Esophagus squamous epithelium (tissue), 5 donors: ENCODE measurements at regions not wholly inside any gene's neighbourhood (a gene's known extent, or its start where the extent isn't known, plus 50 kb on each side); places are given as distances from the start of the nearest gene placed in this dataset.

Experiments used
- DNase-seq: peaks from one replicate; lab custom pipeline; 2025; lab: John Stamatoyannopoulos, UW
- H3K27ac ChIP-seq, 4 donors: fragments of 200-600 bp; sonication (generic); one replicate each; pipeline ENCODE4 v1.5.1; 2016 to 2019; ENCODE audit warnings: mild to moderate bottlenecking in 1 of 4
- H3K27me3 ChIP-seq, 4 donors: fragments of 200-600 bp; sonication (generic); 1 replicate in 3 of 4; 2 replicates in 1 of 4; pipeline versions ENCODE4 v1.5.1 to v1.6.0; 2017 to 2021; ENCODE audit warnings: antibody characterized with exemption in 1 of 4
- H3K36me3 ChIP-seq, 3 donors: fragments of 200-600 bp; sonication (generic); one replicate each; pipeline ENCODE4 v1.5.1; 2016 to 2019
- H3K4me1 ChIP-seq, 3 donors: fragments of 200-600 bp; sonication (generic); one replicate each; pipeline ENCODE4 v1.5.1; 2017 to 2019
- H3K4me3 ChIP-seq, 4 donors: fragments of 200-600 bp; sonication (generic); 1 replicate in 3 of 4; 2 replicates in 1 of 4; pipeline ENCODE4 v1.5.1; 2016 to 2019; ENCODE audit warnings: mild to moderate bottlenecking in 2 of 4, moderate library complexity in 1 of 4
- H3K9me3 ChIP-seq, 3 donors: fragments of 200-600 bp; sonication (generic); one replicate each; pipeline ENCODE4 v1.5.1; 2016 to 2019
- CTCF ChIP-seq, 6 experiments: fragments of 450-650 bp in 4 of 6; fragments of 200-600 bp in 2 of 6; sonication (generic) in 2 of 6; IDR thresholded peaks; one replicate each; pipeline ENCODE4 v1.5.1; 2016 to 2019; ENCODE audit warnings: antibody characterized with exemption in 6 of 6, mild to moderate bottlenecking in 4 of 6, moderate library complexity in 4 of 6
- POLR2A ChIP-seq, 4 donors: fragments of 450-650 bp; IDR thresholded peaks; one replicate each; pipeline ENCODE4 v1.6.1; 2017; ENCODE audit warnings: antibody characterized with exemption in 4 of 4, mild to moderate bottlenecking in 4 of 4, moderate library complexity in 3 of 4
- WGBS, 2 donors: methylation state at CpG; one replicate each; pipeline ENCODE4 v1.1.5; 2018; 5-methylcytosine and 5-hydroxymethylcytosine counted together
- intact Hi-C: fragments of 100-400 bp; cut with DNase I; formaldehyde crosslinking; loops from one replicate; pipeline ENCODE4 v1.15.0; 2022
- donor health status: DM: yes; HTN: yes; CAD: no.

- Histone ChIP-seq H3K27ac (no peak overlapping the region), H3K36me3 (no peaks in the 10 kb centered on the region), H3K9me3 (no peaks in the 10 kb centered on the region), H3K4me3 (no peak overlapping the region), H3K4me1 (no peaks in the 10 kb centered on the region), H3K27me3 (no peaks in the 10 kb centered on the region)
- intact Hi-C loops: no loop called here
- no peak for TF ChIP-seq POLR2A (IDR thresholded peaks at IDR 0.05)
- no peak for TF ChIP-seq CTCF (IDR thresholded peaks at IDR 0.05)
- DNase-seq: no peak
- 86 to 92% methylated on average over 5 of the region's 5 CpGs for WGBS, 2 donors
Observed at GRCh38 chr7:52925332-52925731, 110.1 kb upstream of the POM121L12 start.

- TF ChIP-seq CTCF (IDR thresholded peaks at IDR 0.05) (no peak), POLR2A (IDR thresholded peaks at IDR 0.05) (no peak)
- no peak for DNase-seq
- no peaks in the 10 kb centered on the region for H3K4me1 ChIP-seq
- 23 to 48% methylated on average over 3 of the region's 3 CpGs for WGBS, 2 donors
- H3K27ac ChIP-seq: no peak overlapping the region
- H3K36me3 ChIP-seq: no peaks in the 10 kb centered on the region
- H3K27me3 ChIP-seq: no peaks in the 10 kb centered on the region
- H3K9me3 ChIP-seq: no peaks in the 10 kb centered on the region
- intact Hi-C loops: no loop called here
- no peak overlapping the region for H3K4me3 ChIP-seq
Observed at GRCh38 chr7:52920977-52921376, 114.5 kb upstream of the POM121L12 start.

- no peaks in the 10 kb centered on the region for H3K27me3 ChIP-seq
- WGBS, 2 donors: 70 to 71% methylated on average over 7 of the region's 7 CpGs
Observed at GRCh38 chr7:52917982-52918578, 117.4 kb upstream of the POM121L12 start.

GRCh38 chr7:52911795-52912194, 123.6 kb upstream of the POM121L12 start:
- H3K27me3 ChIP-seq: no peaks in the 10 kb centered on the region
- no peak for DNase-seq
- no peak overlapping the region for H3K4me3 ChIP-seq
- TF ChIP-seq CTCF (IDR thresholded peaks at IDR 0.05) (no peak), POLR2A (IDR thresholded peaks at IDR 0.05) (no peak)
- WGBS, 2 donors: 86 to 87% methylated on average over 7 to 9 of the region's 10 CpGs
- H3K4me1 ChIP-seq: no peaks in the 10 kb centered on the region
- intact Hi-C loops: no loop called here
- no peak overlapping the region for H3K27ac ChIP-seq
- H3K36me3 ChIP-seq: no peaks in the 10 kb centered on the region
- H3K9me3 ChIP-seq: peaks cover 0 to 8% (median 0%) of the 10 kb centered on the region in 3 donors

More at GRCh38 chr7:52917982-52918578, 117.4 kb upstream of the POM121L12 start:
- no peak for DNase-seq
- no peak for TF ChIP-seq CTCF (IDR thresholded peaks at IDR 0.05)
- TF ChIP-seq POLR2A (IDR thresholded peaks at IDR 0.05): no peak
- intact Hi-C loops: no loop called here
- H3K4me1 ChIP-seq: no peaks in the 10 kb centered on the region
- no peak overlapping the region for H3K27ac ChIP-seq
- H3K4me3 ChIP-seq: no peak overlapping the region
- no peaks in the 10 kb centered on the region for H3K36me3 ChIP-seq
- no peaks in the 10 kb centered on the region for H3K9me3 ChIP-seq

- DNase-seq: no peak
- intact Hi-C loops: no loop called here
- Histone ChIP-seq H3K4me1 (no peaks in the 10 kb centered on the region), H3K9me3 (peaks cover 0 to 8% (median 0%) of the 10 kb centered on the region in 3 donors), H3K27me3 (no peaks in the 10 kb centered on the region), H3K27ac (no peak overlapping the region), H3K4me3 (no peak overlapping the region), H3K36me3 (no peaks in the 10 kb centered on the region)
- no peak for TF ChIP-seq CTCF (IDR thresholded peaks at IDR 0.05)
- TF ChIP-seq POLR2A (IDR thresholded peaks at IDR 0.05): no peak
- WGBS, 2 donors: 71% methylated on average over 1 of the region's 7 CpGs; no CpG with 5 or more reads in 1 of the 2 donors
Observed at GRCh38 chr7:52911326-52911725, 124.1 kb upstream of the POM121L12 start.
